ENCODE measurements at regions not wholly inside any gene's neighbourhood (a gene's known extent, or its start where the extent isn't known, plus 50 kb on each side); places are given as distances from the start of the nearest gene placed in this dataset.

- TF ChIP-seq CTCF (IDR thresholded peaks at IDR 0.05) (no peak), ZFX (IDR thresholded peaks at IDR 0.05; ENCODE audit: borderline replicate concordance) (no peak)
Observed at GRCh38 chr21:38984982-38985567, 179.3 kb downstream of the ETS2 start.

Data from 22Rv1 (cell line).